Colonic mucosa (tissue), 4 donors: ENCODE measurements at regions not wholly inside any gene's neighbourhood (a gene's known extent, or its start where the extent isn't known, plus 50 kb on each side); places are given as distances from the start of the nearest gene placed in this dataset.

Experiments used
- DNase-seq: peaks from one replicate; pipeline ENCODE4 v3.0.0-alpha.2; 2020
- H3K27ac ChIP-seq: fragments of 200-600 bp; one replicate; pipeline ENCODE4 v1.8.0; 2021
- H3K27me3 ChIP-seq: fragments of 200-600 bp; one replicate; pipeline ENCODE4 v1.8.0; 2021
- H3K36me3 ChIP-seq: fragments of 200-600 bp; one replicate; pipeline ENCODE4 v1.8.0; 2021
- H3K4me1 ChIP-seq: fragments of 200-600 bp; one replicate; pipeline ENCODE4 v1.8.0; 2021; ENCODE audit warnings: mild to moderate bottlenecking
- H3K4me3 ChIP-seq: fragments of 200-600 bp; one replicate; pipeline ENCODE4 v1.8.0; 2021
- H3K9ac ChIP-seq, 2 donors: one replicate each; pipeline ENCODE4 v1.7.0; 2013; ENCODE audit warnings: control low read depth in 2 of 2, low read depth in 2 of 2, low read length in 2 of 2
- H3K9me3 ChIP-seq: fragments of 200-600 bp; one replicate; pipeline ENCODE4 v1.8.0; 2021
- intact Hi-C: fragments of 100-400 bp; cut with DNase I; formaldehyde crosslinking; loops from one replicate; pipeline ENCODE4 v1.14.1; 2022
- TF ChIP-seq, protein P1 (sequence below): fragments of 200-600 bp; IDR thresholded peaks from one replicate; pipeline ENCODE4 v1.8.0; 2022; ENCODE audit warnings: antibody characterized with exemption, mild to moderate bottlenecking
- donor health status: healthy.
- donor health status: DM: no; HTN: no; CAD: no.
- donor health status: DM: no; HTN: no; CAD: no.

DNA sequence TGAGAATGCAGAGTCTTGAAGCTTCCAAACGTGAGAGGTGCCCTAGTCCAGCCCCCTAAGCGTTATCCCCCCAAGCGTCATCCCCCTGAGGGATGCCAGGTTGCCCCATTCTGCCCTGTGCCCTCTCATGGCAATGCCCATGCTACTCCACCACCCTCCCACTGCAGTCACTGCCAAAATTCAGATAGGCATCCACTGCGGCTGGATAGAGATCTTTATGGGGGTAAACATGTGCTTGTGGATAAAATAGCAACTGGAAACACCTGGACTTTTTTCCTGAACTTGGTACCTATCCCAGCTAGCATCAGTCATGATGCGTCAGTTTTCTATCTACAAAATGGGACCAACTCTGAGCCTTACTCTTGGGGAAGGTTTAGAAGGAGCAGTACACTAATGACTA is 92.7 kb upstream of the HOXC13 start:
- DNase-seq: no peak
- no peaks in the 10 kb centered on the region for H3K36me3 ChIP-seq
- H3K27ac ChIP-seq: no peak overlapping the region
- H3K27me3 ChIP-seq: peaks cover 3% of the 10 kb centered on the region
- no peaks in the 10 kb centered on the region for H3K9me3 ChIP-seq
- H3K4me3 ChIP-seq: no peak overlapping the region
- no peak overlapping the region for H3K9ac ChIP-seq
- H3K4me1 ChIP-seq: no peaks in the 10 kb centered on the region
- TF ChIP-seq, protein P1, sequence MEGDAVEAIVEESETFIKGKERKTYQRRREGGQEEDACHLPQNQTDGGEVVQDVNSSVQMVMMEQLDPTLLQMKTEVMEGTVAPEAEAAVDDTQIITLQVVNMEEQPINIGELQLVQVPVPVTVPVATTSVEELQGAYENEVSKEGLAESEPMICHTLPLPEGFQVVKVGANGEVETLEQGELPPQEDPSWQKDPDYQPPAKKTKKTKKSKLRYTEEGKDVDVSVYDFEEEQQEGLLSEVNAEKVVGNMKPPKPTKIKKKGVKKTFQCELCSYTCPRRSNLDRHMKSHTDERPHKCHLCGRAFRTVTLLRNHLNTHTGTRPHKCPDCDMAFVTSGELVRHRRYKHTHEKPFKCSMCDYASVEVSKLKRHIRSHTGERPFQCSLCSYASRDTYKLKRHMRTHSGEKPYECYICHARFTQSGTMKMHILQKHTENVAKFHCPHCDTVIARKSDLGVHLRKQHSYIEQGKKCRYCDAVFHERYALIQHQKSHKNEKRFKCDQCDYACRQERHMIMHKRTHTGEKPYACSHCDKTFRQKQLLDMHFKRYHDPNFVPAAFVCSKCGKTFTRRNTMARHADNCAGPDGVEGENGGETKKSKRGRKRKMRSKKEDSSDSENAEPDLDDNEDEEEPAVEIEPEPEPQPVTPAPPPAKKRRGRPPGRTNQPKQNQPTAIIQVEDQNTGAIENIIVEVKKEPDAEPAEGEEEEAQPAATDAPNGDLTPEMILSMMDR: no peak
- intact Hi-C loops: no loop called here

DNA sequence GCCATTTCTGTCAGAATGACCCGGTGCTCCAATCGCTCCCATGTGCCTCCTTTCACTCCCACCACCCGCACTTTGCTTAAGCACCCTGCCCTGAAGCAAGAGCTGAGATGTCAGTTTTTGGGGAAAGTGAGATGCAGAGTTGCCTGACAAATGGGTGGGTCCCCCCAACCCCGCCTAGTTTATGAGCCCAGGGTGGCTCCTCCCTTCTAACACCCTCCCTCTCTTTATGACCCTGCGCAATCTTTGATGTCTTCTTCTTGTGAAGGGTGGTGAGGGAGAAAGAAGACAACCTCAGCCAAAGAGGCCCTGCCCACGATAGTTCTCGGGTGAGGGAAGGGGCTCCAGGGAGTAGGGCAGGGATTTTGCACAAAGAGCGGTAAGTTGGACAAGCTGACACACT is 89.5 kb upstream of the HOXC13 start:
- intact Hi-C loops: no loop called here
- H3K4me1 ChIP-seq: no peaks in the 10 kb centered on the region
- no peak overlapping the region for H3K9ac ChIP-seq
- TF ChIP-seq, protein P1: no peak
- H3K36me3 ChIP-seq: no peaks in the 10 kb centered on the region
- H3K27me3 ChIP-seq: peaks cover 3% of the 10 kb centered on the region
- H3K27ac ChIP-seq: no peak overlapping the region
- no peak overlapping the region for H3K4me3 ChIP-seq
- no peaks in the 10 kb centered on the region for H3K9me3 ChIP-seq
- DNase-seq: no peak

DNA sequence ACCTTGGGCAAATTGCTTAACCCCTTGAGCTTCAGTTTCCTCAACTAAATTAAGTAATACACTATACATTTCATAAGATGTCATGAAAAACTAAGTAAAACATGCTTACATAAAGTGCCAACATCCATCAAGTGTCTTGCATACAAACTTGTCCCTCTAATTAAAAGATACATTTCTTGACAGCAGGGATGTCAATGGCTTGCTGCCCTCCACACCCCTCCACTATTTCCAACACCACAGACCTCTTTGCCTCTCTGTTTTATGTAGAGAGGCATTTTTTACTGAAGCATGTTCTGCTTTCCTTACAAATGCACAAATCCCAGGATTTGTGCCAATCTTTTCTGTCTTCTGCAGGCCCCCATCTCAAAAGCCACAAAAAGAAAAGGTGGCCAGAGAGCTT is 89.0 kb upstream of the HOXC13 start:
- H3K9ac ChIP-seq: no peak overlapping the region
- no peak for DNase-seq
- no peak overlapping the region for H3K4me3 ChIP-seq
- no peaks in the 10 kb centered on the region for H3K9me3 ChIP-seq
- no peak overlapping the region for H3K27ac ChIP-seq
- TF ChIP-seq, protein P1: no peak
- no peaks in the 10 kb centered on the region for H3K4me1 ChIP-seq
- peaks cover 3% of the 10 kb centered on the region for H3K27me3 ChIP-seq
- intact Hi-C loops: no loop called here
- no peaks in the 10 kb centered on the region for H3K36me3 ChIP-seq

GRCh38 chr12:53852061-53852460 is 86.6 kb upstream of the HOXC13 start:
- no peak for DNase-seq
- no peak overlapping the region for H3K4me3 ChIP-seq
- no peaks in the 10 kb centered on the region for H3K27me3 ChIP-seq
- intact Hi-C loops: no loop called here
- H3K27ac ChIP-seq: no peak overlapping the region
- no peaks in the 10 kb centered on the region for H3K36me3 ChIP-seq
- no peak overlapping the region for H3K9ac ChIP-seq
- TF ChIP-seq, protein P1: no peak
- no peaks in the 10 kb centered on the region for H3K4me1 ChIP-seq
- no peaks in the 10 kb centered on the region for H3K9me3 ChIP-seq

DNA sequence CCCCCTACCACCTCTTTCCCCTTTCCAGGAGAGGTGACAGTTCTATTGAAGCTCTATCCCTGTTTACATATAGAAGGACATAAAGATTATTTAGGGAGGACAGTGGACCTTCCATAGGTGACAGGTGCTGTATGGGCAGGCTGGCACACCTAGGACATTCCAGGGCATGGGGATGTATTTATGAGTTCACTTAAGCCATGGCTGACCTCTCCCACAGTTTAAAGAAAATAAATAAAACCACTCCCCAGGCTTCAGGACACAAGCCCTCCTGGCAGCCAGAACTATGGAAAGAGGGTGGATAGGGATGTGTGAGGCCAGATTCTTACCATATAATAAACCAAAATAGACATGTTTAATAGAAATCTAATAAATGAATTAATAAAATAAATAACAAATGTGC is 85.6 kb upstream of the HOXC13 start:
- no peak for DNase-seq
- intact Hi-C loops: no loop called here
- H3K4me3 ChIP-seq: no peak overlapping the region
- no peak overlapping the region for H3K9ac ChIP-seq
- H3K4me1 ChIP-seq: no peaks in the 10 kb centered on the region
- H3K27me3 ChIP-seq: no peaks in the 10 kb centered on the region
- TF ChIP-seq, protein P1: no peak
- no peaks in the 10 kb centered on the region for H3K36me3 ChIP-seq
- no peaks in the 10 kb centered on the region for H3K9me3 ChIP-seq
- no peak overlapping the region for H3K27ac ChIP-seq
